ENCODE measurements at regions not wholly inside any gene's neighbourhood (a gene's known extent, or its start where the extent isn't known, plus 50 kb on each side); places are given as distances from the start of the nearest gene placed in this dataset.
"Not testable (repeated sequence)": the region's sequence is repeated elsewhere in the genome, so short reads cannot be mapped to it uniquely, and the experiment has no call there.

DNA sequence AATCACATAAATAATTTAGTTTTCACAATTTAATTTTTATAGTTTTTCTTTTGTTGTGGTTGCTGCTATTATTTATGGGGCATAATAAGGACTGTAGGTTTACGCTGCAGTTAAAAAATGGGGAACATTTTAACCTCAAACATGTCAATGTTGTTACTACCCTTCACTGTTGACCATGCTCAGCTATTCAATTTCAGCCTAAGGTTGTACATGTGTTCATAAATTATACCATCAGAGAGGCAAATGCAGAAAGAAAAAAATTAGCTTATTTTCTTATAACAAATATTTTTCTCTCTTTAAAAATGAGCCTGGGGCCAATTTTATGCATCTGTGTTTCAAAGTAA is 110.1 kb upstream of the PITRM1 start:
- FAIRE-seq = no peak

DNA sequence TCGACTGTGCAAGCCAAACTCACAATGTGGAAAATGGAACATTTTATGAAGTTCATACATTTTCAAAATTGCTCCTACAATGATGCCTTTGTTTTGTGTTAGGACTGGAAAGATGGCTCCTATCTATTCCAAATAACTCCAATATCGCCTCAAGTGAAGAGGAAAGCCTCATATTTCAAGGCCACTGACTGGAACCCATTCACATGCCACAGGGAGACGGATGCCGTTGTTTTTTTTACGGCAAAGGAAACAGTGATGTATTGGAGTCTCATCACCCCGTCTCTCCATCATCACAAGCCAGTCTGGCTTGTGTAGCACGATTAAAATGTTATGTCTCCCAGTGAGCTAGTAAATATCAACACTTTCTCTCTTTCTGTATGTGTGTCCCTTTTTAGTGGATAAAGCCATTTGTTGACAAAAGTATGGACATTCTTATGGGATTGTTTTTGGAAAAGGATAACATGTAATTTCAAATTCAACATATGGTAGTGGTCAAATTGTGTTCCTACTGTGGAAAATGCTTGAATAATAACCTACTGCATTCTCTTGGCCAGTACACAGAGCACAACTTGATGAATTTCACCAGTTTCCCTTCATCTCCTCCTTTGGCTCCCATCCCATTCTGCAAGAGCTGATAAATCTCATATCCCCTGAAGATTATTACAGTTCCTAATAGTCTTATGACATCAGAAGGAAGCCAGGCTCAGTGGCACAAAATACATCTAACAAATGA is 109.5 kb upstream of the PITRM1 start:
- FAIRE-seq = no peak

DNA sequence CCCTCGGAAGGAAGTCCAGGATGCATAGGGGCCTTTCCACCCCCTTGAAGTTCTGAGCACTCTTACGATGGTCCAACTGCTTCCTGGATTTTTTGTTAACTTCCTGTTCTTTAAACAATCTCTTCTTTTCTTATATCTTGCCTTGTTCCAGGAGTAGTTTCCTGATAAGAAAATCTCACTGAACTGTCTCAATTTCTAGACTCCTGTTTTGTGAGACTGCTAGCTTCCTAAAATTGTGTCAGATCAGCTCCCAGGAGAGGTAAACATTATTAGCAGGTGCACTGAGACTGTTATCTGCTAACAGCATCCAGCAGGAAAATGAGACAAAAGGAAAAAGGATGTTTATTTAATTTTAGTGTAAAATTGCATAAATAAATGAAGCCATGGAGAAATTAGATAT is 106.2 kb upstream of the PITRM1 start:
- no peak for FAIRE-seq

DNA sequence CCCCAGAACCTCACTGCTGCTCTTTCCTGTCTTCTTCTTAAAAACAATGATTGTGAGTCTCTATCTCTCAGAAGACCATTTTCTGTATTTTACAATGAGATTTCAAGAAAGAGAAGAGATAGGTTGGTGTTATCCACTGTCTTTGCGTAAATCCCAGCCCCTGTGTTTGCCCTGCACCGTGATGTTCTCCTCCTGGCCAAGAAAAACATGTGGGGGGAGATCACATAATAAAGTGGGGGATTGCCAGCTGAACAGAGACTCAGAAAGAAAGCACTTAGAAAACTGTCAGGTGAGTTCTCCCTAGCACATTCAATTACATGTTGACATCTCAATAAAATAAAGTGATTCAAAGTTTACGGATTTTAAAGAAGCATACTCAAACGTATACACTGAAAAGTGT is 105.0 kb upstream of the PITRM1 start:
- FAIRE-seq = no peak

DNA sequence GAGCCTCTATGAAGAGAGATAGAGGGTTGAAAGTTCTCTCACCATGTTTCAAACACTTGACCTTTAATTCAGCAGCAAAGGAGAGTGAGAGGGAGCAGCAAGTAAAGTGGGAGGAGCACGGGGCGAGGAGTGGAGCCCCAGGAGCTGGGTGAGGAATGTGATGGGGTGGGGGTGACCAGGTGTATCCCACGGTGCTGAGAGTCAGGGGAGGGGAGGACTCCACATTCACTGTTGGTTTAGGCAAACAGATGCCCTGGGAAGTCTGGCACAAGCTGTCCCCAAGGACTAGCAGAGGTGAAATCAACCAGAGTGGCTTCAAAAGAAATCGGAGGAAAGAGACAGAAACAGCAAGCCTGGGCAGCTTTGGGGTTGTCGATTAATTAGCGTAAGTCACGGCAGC is 101.8 kb upstream of the PITRM1 start:
- FAIRE-seq = no peak

DNA sequence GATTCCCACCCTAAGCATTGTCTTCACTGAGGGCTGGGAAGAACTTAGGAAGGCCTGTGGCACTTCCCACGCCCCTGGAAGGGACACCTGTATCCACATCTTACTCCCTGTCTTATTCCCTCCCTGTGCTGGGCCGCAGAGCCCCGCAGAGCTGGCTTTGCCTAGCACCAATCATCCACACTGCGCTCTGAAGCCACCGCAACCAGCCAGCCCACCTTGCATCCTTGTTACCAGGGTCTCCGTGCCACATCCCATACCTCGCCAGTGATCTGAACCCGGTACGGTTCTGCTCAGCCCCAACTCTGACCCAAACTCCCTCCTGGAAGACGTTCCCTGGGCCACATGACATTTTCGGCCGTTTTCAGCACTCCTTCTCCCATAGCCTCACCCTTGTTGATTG is 101.4 kb upstream of the PITRM1 start:
- no peak for FAIRE-seq

DNA sequence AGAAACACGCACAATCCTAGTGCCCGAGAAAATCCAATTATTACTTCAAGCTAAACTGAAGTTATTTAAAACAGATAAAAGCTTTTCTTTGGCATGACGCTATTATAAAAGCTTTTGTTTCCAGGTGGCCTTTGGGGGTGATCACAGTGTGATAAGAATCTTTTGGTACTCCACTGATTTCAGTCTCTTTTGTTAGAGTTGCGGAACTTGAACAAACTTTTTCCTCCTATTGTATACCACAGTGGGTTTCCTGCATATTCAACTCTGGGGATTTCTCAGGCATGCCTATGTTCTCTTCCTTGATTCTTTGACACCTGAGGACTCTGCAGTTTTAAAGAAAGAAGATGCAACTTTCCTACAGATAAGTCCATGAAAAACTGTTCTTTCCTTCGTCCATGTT is 99.7 kb upstream of the PITRM1 start:
- FAIRE-seq = no peak

DNA sequence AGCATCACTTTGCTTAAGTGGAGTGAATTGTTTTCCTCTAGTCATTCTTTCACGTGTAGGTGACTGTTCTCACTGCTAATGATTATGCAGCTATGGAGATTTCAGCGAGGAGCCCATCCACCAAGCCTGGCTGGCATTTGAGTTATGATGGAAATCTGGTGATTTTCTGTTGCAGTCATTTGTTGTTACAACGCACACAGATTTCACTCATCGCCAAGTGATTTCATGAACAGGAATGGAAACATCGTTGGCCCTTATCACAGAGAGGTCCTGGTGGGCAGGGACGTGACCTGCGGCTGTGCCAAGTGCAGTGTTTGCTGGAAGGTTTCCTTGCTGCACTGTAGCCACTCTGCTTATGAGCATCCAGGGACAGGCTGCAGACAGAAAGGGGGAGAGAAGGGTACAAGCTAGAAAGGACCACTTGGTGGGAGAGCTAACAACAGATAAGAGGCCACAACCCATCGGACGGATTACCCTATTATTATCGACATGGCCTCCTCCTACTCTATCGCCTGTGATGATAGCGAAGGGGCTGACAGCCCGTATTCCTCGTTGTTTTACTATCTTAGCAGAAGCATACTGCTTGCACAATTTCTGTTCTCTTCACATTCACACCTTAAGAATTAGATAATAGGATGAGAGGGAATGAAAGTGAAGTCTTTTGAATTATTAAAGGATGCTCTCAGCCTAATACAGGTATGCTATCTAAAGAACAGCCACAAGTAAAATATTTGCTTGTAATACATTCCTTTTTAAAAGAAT is 99.0 kb upstream of the PITRM1 start:
- no peak for FAIRE-seq

DNA sequence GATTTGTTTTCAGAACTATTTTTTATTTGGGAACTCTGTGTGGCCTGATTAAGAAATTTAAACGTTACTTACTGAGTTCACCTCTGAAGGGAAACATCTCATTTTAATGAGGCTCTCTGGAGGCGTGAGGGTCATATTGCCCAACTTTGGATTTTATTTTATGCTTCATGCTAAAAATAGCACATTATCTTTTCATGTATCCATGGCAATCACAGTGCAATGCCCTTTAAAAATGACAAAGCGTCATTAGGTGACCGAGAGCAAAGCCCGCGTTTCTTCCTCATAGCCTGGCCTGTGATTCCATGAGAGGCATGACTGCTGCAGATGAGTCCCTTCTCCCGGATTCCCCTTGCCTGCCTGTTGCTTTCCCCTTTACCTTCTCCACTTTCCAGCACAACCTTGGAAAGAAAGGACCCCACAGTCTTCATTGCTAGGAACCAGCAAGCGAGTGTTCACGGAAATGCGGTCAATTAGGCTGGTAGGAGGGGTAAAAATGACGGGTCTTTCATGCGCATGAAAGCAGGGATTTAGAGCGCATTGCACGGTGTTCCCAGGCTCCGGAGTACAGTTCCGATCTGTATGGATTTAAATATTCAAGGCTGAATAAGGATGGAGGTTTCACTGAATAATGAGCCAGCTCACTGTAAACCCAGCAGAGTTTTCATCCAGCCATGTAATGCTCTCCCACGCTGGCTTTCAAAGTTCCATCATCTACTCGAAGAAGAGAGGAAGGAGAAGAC is 98.2 kb upstream of the PITRM1 start:
- FAIRE-seq = no peak

DNA sequence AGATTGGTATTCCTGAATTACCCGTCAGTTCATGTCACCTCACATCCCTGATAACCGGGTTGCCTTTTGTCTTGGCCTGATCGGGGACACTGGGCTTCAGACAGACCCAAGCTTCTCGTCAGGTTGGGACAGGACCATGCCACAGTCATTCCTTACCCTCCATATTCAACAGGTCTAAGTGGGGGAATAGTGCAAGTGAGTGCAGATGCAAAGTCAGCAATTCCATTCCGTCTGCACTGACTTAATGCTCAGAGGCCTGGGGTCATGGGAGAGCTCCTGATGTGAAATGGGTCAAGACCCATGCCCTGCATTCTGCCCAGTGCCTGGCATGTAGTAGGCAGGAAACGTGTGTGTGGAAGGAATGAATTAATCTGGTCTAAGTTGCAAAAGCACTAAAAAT is 95.4 kb upstream of the PITRM1 start:
- no peak for FAIRE-seq

DNA sequence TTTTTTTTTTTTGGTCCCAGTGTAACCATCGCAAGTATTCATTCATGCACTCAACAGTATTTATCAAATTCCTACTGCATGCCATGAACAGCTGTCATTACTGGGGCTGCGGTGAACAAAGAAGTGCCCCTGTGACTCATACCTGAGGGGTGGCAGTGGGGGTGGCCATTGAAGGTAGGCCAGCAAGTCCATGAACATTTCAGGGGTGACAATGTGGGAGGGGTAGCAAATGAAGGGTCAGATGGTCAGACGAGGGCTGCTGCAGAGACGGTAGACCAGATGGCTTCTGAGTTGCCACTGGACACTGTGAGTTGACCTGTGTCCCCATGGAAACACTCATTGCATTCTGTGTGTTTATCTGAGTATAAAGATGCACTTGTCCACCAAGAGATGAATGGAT is 92.5 kb upstream of the PITRM1 start:
- FAIRE-seq = no peak

DNA sequence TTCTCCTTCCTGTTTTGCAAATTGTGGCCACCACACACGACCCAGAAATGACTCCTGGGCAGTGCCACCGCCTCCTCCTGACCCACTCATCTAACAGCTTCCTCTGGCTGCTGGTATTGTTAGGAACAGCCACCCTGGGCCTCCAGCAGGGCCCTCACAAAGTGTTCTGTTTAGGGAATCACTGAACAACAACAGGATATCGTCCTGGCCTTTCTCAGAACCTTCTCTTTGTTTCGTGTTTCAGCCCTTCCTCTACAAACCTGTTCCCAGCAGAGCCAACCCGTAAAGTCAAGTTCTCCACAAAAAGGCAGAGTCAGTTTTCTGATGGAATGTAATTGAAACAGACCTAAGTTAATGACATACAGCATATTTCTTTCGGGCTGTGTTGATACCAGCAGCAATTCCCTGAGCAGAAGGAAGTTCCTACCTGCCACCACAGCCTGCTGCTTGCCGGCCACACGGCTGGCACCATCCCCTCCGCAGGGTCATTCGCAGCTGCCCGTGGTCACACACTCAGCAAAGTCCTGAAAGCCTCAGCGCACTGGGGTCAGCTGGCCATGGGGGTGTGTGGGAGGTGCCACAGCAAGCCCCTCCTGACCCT is 91.7 kb upstream of the PITRM1 start:
- no peak for FAIRE-seq

DNA sequence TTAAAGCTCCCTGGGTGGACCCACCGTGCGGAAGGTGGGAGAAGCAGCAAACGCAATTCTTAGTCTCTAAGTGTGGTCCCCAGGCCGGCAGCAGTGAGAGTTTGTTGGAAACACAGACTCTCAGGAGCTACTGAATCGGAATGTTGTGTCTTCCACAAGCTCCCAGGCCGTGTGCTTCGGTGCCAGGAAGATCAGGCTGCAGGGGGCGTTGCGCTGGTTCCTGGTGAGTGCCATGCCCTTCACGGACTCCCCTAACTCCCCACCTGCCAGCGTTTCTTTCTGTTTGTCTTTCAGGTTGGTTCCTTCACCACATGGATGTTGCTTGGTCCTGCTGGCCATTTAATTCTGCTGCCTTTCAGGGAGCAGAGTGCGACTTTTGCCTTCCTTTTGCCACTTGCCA is 91.2 kb upstream of the PITRM1 start:
- FAIRE-seq = no peak

DNA sequence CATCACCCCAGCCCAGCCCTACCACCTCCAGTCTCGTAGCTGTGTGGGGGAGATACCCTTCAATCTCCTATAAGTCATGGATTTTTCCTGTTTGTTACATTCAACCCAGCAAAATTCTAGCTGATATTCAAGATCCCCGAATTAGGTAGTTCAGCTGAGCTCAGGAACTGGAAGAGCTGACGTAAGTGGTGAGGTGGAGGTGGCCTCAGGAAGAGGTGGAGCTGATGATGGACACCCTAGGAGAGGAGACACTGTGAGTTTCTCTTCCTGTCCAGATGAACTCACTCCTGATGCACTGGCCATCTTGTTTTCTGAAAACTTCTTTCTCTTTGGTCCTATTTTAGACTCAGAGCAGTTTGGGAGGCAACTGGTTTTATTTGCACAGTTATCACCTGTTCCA is 90.5 kb upstream of the PITRM1 start:
- FAIRE-seq = no peak

DNA sequence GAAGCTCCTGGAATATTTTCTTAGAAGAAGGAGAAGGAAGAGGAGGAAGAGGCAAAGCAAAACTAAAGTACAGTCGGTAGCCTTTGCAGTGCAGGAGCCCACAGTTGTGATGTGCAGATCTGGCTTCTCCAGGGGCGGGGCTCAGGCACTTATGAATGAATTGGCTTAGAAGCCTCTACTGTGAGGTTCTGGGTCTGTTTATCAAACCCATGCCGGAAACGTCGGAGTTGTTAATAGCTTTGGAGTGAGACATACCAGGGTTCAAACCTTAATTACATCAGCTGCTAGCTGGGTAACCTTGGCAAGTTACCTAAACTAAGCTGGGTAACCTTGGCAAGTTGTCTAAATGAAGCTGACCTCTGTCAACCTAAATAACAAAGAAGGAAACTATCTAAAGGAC is 89.3 kb upstream of the PITRM1 start:
- no peak for FAIRE-seq

DNA sequence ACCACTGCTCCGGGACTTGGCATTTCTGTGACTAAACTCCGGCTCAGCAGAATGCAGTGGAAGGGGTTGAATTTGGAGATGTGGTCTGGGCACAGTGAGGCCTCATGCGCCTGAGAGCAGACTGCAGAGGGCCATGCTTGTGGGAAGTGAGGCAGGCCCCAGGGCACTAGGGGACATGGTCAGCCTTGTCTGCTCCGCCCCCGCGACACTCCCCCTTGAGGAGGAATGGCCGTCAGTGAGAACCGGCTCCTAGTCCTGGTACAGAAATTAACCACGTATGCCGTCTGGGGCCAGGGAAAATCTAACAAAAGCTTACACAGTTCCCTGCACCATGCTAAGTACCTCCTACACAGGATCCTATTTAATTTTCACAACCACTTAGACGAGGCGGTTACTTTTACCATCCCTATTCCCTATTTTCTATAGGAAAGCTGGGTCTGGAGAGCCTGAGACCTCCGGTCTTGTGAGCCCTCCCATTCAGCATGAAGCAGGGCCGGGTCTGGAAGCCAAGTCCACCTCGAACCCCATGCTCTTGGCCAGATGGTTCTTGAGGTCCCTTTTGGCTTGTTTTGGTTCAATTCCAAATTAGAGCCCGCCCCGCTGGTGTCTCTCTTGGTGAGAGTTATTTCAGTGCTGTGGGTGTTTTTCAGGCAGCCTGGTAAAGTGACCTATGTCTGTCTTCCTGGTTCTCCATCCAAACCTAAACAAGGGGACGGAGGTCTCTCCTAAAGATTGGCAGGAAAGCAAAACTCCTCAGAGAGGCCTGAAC is 87.7 kb upstream of the PITRM1 start:
- no peak for FAIRE-seq

DNA sequence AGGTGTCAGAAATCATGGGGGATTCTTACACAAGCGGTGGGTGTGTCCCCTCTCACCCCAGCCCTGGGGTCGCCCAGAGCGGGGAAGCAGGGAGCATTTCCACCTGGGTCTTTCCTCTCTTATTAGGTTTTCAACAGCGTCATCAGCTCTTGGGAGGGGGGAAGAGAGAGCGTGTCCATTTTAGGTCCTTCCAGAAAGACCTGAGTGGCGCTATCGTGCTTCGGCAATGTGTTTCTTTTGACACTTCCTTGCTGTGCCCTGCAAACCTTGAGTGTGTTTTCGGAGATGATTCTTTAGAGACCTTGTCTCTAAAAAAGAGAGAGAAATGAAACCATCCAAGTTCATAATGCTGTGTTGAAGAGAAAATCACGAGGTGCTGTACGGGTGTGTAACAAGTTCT is 86.9 kb upstream of the PITRM1 start:
- no peak for FAIRE-seq

DNA sequence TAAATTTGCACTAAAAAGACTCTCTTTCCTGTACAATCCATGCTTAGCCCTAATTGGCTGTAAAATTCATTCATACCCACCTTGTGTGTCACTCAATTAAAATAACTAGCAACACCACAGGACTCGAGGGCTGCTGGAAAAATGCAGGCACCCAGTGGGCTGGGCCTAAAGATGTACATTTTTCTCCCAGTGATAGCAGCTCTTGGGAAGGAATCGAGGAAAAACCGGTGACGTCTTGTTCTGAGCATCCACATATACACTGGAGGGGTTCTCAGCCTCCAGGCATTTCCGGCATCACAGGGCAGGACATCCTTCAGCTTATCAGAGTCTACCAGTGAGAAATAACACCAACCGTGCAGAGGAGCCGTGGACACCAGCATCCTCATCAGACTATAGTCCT is 85.8 kb upstream of the PITRM1 start:
- no peak for FAIRE-seq

DNA sequence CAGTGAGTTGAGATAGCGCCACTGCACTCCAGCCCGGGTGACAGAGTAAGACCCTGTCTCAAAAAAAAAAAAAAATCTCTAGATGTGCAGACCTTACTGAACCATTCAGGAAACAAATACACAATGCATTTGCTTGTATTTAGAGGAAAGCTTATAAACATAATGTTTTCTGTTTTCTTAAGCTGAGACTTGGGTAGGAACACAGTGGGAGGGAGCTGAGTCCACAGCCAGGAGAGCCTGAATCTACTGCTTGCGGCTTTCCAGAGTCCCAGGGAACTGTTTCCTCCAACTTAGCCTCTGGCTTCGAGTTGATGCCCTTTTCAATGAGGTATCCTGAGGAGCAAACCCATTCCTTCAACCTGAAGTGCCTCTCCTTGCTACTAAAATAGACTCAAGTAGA is 83.0 kb upstream of the PITRM1 start:
- FAIRE-seq = no peak

DNA sequence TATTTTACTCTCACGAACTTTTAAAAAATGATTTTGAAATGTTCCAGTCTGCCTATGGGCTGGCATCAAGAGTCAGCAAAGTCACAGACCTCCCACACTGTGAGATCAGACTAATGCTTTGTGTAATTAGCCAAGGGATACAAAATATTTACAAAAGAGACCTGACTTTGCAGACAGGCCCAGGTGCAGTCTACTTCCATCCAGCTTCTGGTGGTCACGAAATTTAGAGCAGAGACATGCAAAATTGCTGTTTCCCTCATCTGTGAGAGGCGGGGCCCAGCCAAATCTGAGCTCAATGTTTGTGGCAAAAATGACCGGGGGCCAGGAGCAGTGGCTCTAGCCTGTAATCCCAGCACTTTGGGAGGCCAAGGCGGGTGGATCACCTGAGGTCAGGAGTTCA is 82.5 kb upstream of the PITRM1 start:
- peak; percentile 97 for FAIRE-seq

DNA sequence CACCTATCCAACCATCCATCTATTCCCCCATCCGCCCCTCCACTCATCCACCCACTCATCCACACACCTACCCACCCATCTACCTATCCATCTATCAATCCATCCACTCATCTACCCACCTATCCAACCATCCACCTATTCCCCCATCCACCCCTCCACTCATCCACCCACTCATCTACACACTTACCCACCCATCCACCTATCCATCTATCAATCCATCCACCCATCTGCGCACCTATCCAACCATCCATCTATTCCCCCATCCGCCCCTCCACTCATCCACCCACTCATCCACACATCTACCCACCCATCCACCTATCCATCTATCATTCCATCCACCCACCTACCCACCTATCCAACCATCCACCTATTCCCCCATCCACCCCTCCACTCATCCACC is 81.4 kb upstream of the PITRM1 start:
- FAIRE-seq = not testable (repeated sequence)

DNA sequence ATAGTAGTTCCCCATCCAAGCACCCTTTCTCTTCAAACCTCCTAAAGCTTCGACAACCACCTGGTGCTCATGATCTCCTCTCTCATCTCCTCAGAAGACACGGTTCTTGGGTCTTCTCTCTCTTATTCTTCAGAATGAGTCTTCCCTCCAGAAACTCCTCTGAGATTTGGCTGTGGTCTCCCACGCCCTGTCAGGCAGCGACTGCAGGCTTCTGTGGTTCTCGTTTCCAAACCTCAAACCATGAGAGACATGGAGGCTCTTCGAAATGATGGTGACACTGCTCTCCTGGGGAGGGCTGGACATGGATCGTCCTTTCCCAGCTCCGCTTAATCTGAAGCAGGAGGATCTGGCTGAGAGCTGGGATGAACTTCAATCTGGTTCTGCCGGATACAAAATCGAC is 78.6 kb upstream of the PITRM1 start:
- FAIRE-seq = no peak

DNA sequence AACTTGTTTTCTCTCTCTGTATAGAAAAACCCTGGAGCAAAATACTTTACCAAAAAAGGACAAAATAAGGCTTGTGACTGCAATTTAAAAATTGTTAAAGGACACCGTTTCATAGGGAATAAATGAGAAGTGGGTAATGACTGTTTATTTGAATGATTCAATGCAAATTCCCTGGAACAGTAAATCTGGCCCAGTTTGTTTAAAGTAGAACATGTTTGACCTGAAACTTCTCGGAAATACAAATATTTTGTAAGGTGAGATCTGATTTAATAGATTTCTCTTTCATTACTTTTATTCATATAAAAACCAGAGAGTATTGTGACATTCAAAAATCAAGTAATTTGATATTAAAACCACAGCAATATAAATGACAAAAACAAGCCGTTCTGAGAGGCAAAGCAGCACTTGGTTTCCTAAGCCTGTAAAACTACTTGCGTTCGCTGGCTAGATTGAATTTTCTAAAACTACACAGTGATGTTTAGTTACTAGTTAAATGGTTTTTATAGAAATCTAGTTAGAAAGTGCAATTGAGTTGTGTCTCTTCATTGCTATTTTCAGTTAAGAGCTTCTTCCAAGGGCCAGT is 76.8 kb upstream of the PITRM1 start:
- peak; percentile 53 for FAIRE-seq
